Testis (tissue), 2 donors: ENCODE measurements at regions not wholly inside any gene's neighbourhood (a gene's known extent, or its start where the extent isn't known, plus 50 kb on each side); places are given as distances from the start of the nearest gene placed in this dataset.
"Not testable (repeated sequence)": the region's sequence is repeated elsewhere in the genome, so short reads cannot be mapped to it uniquely, and the experiment has no call there.

Experiments used
- DNase-seq: peaks from one replicate; pipeline ENCODE4 v3.0.0-alpha.2; 2019
- H3K27ac ChIP-seq, 2 donors: fragments of 200-600 bp; sonication (generic); one replicate each; pipeline ENCODE4 v1.5.1; 2019
- H3K27me3 ChIP-seq: fragments of 200-600 bp; sonication (generic); one replicate; pipeline ENCODE4 v1.5.1; 2019
- H3K36me3 ChIP-seq: fragments of 200-600 bp; sonication (generic); one replicate; pipeline ENCODE4 v1.5.1; 2017; ENCODE audit warnings: low read depth; ENCODE audit errors: missing control alignments
- H3K4me1 ChIP-seq: fragments of 200-600 bp; sonication (generic); one replicate; pipeline ENCODE4 v1.5.1; 2019
- H3K4me3 ChIP-seq, 2 donors: fragments of 200-600 bp; sonication (generic); one replicate each; pipeline ENCODE4 v1.5.1; 2017 to 2019
- H3K9me3 ChIP-seq: fragments of 200-600 bp; sonication (generic); one replicate; pipeline ENCODE4 v1.5.1; 2017
- POLR2A ChIP-seq: fragments of 450-650 bp; IDR thresholded peaks from one replicate; pipeline ENCODE4 v1.6.1; 2017; ENCODE audit warnings: antibody characterized with exemption, mild to moderate bottlenecking, moderate library complexity
- WGBS, 2 donors: methylation state at CpG; one replicate each; pipeline ENCODE4 v1.1.5; 2018; 5-methylcytosine and 5-hydroxymethylcytosine counted together
- intact Hi-C: fragments of 100-400 bp; cut with DNase I; formaldehyde crosslinking; loops from one replicate; pipeline ENCODE4 v1.15.1; 2023; ENCODE audit warnings: low total_unique reads
- TF ChIP-seq, protein P1 (sequence below), 3 experiments: fragments of 450-650 bp in 2 of 3; fragments of 200-600 bp in 1 of 3; sonication (generic) in 1 of 3; IDR thresholded peaks; one replicate each; pipeline ENCODE4 v1.5.1; 2016 to 2019; ENCODE audit warnings: antibody characterized with exemption in 3 of 3, mild to moderate bottlenecking in 2 of 3, moderate library complexity in 1 of 3

DNA sequence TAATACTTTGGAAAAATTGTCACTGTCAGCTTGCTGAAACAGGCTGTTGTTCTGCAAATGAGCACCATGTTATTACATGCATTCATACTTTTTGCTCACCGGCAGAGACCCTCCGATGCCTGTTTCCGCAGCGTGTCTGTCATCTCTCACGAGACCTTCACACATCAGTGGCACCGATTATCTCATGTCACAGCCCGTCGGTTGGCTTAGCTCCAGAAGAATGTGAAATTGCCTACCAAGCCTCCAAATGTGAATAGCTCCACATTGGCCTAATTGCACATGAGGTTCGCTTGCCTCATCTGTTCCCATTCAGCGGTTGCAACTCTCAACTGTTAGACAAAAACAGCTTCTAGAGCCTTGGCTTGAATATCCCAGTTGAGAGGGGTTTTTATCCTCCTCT, 233.0 kb downstream of the ACTR3 start:
- Histone ChIP-seq H3K4me1 (no peaks in the 10 kb centered on the region), H3K27me3 (no peaks in the 10 kb centered on the region), H3K4me3 (no peak overlapping the region), H3K36me3 (no peaks in the 10 kb centered on the region), H3K27ac (no peak overlapping the region), H3K9me3 (no peaks in the 10 kb centered on the region)
- WGBS, 2 donors, result 58 to 77% methylated on average over 10 of the region's 10 CpGs
- intact Hi-C loops, result no loop called here
- no peak for TF ChIP-seq POLR2A
- TF ChIP-seq, protein P1, sequence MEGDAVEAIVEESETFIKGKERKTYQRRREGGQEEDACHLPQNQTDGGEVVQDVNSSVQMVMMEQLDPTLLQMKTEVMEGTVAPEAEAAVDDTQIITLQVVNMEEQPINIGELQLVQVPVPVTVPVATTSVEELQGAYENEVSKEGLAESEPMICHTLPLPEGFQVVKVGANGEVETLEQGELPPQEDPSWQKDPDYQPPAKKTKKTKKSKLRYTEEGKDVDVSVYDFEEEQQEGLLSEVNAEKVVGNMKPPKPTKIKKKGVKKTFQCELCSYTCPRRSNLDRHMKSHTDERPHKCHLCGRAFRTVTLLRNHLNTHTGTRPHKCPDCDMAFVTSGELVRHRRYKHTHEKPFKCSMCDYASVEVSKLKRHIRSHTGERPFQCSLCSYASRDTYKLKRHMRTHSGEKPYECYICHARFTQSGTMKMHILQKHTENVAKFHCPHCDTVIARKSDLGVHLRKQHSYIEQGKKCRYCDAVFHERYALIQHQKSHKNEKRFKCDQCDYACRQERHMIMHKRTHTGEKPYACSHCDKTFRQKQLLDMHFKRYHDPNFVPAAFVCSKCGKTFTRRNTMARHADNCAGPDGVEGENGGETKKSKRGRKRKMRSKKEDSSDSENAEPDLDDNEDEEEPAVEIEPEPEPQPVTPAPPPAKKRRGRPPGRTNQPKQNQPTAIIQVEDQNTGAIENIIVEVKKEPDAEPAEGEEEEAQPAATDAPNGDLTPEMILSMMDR (IDR thresholded peaks at IDR 0.05), result no peak
- DNase-seq, result no peak

DNA sequence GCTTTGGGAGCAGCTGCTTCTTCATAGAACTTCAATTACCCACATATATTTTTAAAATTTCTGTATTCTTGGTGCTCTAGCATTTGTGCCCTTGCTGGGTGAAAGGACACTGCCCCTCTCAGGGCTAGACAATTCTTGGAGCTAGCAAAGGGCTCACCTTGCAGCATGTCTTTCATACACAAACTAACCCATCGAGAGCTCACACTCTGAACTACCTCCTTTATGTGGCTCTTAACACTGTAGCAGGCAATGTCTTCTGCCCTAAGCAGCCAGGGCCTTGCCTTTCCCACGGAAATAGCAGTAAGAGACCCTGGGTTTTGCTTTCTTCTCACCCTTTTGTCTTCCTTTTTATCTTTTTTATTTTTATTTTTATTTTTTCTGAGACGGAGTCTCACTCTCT, 234.0 kb downstream of the ACTR3 start:
- H3K4me3 ChIP-seq, result no peak overlapping the region
- WGBS, 2 donors, result 83 to 88% methylated on average over 3 of the region's 3 CpGs
- no peaks in the 10 kb centered on the region for H3K4me1 ChIP-seq
- TF ChIP-seq POLR2A, result no peak
- TF ChIP-seq, protein P1 (IDR thresholded peaks at IDR 0.05), result no peak
- no peaks in the 10 kb centered on the region for H3K27me3 ChIP-seq
- H3K27ac ChIP-seq, result no peak overlapping the region
- DNase-seq, result no peak
- no peaks in the 10 kb centered on the region for H3K36me3 ChIP-seq
- intact Hi-C loops, result no loop called here
- no peaks in the 10 kb centered on the region for H3K9me3 ChIP-seq

DNA sequence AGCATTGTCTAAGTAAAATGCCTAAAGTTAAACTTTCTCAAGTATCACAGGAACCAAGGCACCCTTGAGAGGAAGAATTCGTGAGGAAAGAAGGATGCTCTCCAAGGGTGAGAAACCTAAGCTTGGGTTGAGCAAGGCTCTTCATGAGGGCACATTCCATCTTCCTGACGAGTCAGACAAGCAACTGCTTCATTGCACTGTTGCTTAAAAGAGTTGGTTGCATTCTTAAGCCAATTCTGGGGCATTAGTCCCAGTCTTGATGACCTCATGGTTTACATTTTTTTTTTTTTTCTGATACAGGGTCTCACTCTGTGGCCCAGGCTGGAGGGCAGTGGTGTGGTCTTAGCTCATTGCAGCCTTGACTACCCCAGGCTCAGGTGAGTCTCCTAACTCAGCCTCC, 237.5 kb downstream of the ACTR3 start:
- Histone ChIP-seq H3K4me1 (no peaks in the 10 kb centered on the region), H3K9me3 (no peaks in the 10 kb centered on the region), H3K27me3 (no peaks in the 10 kb centered on the region), H3K27ac (no peak overlapping the region), H3K36me3 (no peaks in the 10 kb centered on the region), H3K4me3 (no peak overlapping the region)
- no peak for DNase-seq
- no peak for TF ChIP-seq POLR2A
- TF ChIP-seq, protein P1 (IDR thresholded peaks at IDR 0.05), result no peak
- intact Hi-C loops, result no loop called here
- 71 to 89% methylated on average over 2 of the region's 2 CpGs for WGBS, 2 donors

DNA sequence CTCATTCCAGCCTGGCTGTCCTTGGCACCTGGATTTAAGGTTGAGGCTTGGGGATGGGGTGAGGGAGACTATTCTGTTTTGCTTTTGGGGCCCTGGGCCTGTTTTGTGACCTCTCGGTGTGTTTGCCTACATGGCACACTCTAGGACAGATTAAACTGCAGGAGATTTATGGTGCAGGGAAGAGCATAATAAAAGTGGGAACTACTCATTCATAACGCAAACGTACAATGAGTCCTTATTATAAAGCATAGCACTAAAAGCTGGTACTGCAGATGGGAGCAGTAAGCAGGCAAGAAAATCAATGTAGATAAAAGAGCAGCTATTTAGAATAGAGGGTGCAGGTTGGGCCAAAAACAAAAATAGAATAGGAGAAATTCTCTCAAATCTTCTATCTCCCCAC, 238.4 kb downstream of the ACTR3 start:
- no peak for TF ChIP-seq POLR2A
- TF ChIP-seq, protein P1 (IDR thresholded peaks at IDR 0.05), result no peak
- intact Hi-C loops, result no loop called here
- no peaks in the 10 kb centered on the region for H3K4me1 ChIP-seq
- no peaks in the 10 kb centered on the region for H3K9me3 ChIP-seq
- WGBS, 2 donors, result 83 to 93% methylated on average over 3 of the region's 3 CpGs
- H3K36me3 ChIP-seq, result no peaks in the 10 kb centered on the region
- H3K27me3 ChIP-seq, result no peaks in the 10 kb centered on the region
- H3K27ac ChIP-seq, result no peak overlapping the region
- DNase-seq, result no peak
- H3K4me3 ChIP-seq, result no peak overlapping the region

DNA sequence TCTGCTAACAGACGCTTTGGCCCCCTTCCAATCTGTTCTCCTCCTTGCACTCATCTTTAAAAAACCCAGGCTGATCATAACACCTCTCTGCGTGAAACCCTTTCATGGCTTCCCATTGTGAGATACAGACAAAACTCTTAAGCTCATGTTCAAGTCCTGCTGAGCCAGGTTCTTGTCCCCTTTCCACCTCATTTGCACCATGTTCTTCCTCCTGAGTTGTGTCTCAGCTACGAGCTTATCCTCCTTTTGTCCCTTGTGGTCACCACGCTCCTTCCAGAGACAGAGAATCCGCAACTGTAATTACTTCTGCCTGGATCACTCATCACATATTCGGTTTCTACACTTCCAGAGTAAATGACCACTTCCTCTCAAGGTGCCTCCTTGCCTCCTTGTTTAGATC, 238.8 kb downstream of the ACTR3 start:
- Histone ChIP-seq H3K36me3 (no peaks in the 10 kb centered on the region), H3K9me3 (no peaks in the 10 kb centered on the region), H3K27me3 (no peaks in the 10 kb centered on the region), H3K27ac (no peak overlapping the region), H3K4me1 (no peaks in the 10 kb centered on the region), H3K4me3 (no peak overlapping the region)
- 87% methylated on average over 6 of the region's 6 CpGs for WGBS, 2 donors
- DNase-seq, result no peak
- TF ChIP-seq POLR2A, result no peak
- TF ChIP-seq, protein P1 (IDR thresholded peaks at IDR 0.05), result no peak
- intact Hi-C loops, result no loop called here

DNA sequence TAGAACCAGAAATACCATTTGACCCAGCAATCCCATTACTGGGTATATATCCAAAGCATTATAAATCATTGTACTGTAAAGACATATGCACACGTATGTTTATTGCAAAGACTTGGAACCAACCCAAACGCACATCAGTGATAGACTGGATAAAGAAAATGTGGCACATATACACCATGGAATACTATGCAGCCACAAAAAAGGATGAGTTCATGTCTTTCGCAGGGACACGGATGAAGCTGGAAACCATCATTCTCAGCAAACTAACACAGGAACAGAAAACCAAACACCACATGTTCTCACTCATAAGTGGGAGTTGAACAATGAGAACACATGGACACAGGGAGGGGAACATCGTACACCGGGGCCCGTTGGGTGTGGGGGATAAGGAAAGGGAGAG, 242.2 kb downstream of the ACTR3 start:
- H3K9me3 ChIP-seq, H3K27me3 ChIP-seq, DNase-seq, H3K4me3 ChIP-seq, H3K36me3 ChIP-seq, H3K27ac ChIP-seq, H3K4me1 ChIP-seq, intact Hi-C loops: not testable (repeated sequence)
- WGBS, 2 donors, result 90 to 95% methylated on average over 7 of the region's 7 CpGs
